UCSD-AML1 (cell line): ENCODE measurements at regions not wholly inside any gene's neighbourhood (a gene's known extent, or its start where the extent isn't known, plus 50 kb on each side); places are given as distances from the start of the nearest gene placed in this dataset.

Experiments
- DNase-seq: peaks from one replicate; lab custom pipeline; 2025; ENCODE audit not compliant: unreplicated experiment; lab: John Stamatoyannopoulos, UW

GRCh38 chr14:87816416-87816815 lies 176.6 kb downstream of the GALC start:
- no peak for DNase-seq

DNA sequence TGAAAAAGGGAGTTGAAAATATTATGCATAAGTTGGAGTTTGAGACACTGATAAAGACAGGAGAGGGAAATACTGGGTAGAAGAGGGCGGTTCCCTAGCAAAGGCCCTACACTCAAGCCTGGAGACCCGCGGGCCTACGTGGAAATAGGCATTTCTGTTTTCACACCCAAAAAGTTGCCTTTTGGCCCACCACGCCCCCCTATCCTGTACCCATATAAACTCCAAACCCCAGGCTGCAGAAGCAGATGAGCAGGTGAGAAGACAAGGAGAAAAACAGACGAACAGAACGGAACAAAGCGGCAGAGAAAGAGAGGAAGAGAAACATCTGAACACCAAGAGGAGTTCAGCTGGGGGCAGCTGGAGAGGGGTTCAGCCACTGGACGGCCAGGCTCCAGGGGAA lies 177.9 kb downstream of the GALC start:
- no peak for DNase-seq

DNA sequence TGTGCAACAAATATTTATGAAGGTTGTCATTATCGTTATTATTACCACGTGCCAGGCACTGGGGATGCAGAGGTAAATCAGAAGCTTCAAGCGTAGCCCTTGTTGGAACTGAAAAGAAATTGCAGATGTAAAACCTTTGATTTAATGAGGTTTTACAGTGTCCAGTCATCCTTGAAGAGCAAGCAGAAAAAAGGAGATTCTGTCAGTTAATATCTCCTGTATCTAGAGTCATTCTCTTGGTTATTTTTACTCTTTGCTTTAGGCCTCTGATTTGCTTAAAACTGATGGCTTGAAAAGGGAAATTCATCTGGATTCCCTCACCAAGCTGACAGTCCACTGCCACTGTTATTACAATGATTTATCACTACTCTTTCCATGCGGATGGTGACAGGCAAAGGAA lies 179.3 kb downstream of the GALC start:
- no peak for DNase-seq

DNA sequence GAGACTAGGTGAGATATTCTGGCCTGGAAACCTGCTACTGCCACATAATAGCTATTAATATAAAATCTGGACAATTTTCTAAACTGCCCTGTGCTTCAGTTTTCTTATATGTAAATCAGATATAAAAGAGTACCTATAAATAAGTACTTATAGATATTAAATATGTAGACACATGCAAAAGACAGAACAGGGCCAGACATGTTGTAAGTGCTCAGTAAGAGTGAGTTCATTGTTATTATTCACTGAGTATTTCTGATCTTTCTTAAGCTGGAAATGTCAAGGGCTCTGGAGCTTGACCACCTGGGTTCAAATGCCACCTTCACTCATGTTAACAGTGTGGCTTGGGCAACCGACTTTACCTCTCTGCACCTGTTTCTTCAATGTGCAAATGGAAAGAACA lies 179.8 kb downstream of the GALC start:
- DNase-seq, result no peak

- DNase-seq, result no peak
These were observed 181.7 kb downstream of the GALC start for GRCh38 chr14:87811246-87811645.

GRCh38 chr14:87810711-87811110 lies 182.3 kb downstream of the GALC start:
- DNase-seq, result no peak

DNA sequence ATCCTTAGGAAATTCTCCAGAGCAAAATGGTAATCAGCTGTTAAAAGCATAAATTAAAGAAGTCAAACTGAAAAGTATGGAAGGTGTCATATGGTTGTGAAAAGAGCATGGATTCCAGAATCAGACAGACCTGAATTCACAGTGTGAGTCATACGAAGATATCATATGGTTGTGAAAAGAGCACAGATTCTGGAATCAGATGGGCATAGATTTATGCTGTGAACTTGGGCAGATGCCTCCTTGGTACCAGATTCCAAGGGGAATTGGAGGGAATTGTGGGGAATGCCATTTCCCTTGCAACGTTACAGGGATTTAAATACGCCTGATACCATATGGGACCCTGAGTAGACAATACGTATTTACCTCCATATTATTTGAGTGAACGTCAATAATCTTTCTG lies 183.7 kb downstream of the GALC start:
- no peak for DNase-seq

DNA sequence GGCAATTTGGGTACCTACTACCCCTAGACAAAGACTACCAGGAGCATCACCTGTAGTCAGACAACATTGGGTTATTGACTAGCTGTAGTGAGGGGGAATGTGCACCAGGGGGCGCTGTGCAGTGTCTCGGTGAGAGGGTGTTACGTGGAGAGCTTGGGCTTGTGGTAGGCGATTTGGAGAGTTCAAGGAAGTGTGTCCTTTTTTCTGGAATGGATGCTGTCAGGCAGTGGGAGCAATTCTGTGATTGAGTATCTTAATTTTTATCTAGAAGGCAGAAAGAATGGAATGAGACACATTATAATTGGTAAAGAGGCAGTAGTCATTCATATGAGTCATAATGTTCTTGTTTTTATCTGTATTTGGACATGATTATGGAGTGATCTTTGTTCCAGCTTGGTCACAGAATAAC lies 187.7 kb downstream of the GALC start:
- DNase-seq, result peak; percentile 32

DNA sequence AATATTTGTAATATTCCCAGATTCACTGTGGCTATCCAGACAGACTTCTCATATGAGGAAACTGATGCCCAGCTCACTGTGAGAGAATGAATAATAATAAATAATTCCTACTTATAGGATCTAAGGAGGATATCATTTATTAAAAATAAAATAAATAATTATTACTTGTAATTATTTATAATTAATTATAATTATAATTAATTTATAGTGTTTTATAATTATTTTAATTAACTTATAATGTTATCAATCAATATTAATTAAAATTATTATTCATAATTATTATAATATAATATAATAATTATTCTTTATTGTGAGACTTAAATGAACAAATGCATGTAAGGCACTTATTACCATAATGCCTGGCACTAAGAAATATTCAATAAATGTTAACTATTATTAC lies 192.8 kb downstream of the GALC start:
- DNase-seq, result no peak

- DNase-seq, result no peak
These were observed 193.6 kb downstream of the GALC start for GRCh38 chr14:87799400-87799799.

DNA sequence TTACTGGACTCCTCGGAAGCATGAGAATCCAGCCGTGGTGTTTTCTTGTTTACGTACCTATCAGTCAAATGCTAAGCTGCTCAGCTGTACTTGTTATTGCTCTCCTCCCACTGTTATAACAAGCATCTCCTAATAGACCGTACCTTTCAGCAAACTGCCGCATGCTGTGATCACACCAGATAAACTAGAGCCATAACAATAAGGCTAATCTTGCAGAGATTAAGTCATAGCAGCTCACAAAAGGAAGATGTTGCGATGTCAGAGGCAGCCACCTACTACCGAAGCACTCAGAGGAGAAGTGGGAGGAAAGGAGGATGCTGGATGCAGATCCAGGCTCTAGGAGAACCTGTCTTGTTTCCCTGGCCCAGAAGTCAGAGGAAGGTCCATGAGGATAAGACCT lies 196.0 kb downstream of the GALC start:
- no peak for DNase-seq

DNA sequence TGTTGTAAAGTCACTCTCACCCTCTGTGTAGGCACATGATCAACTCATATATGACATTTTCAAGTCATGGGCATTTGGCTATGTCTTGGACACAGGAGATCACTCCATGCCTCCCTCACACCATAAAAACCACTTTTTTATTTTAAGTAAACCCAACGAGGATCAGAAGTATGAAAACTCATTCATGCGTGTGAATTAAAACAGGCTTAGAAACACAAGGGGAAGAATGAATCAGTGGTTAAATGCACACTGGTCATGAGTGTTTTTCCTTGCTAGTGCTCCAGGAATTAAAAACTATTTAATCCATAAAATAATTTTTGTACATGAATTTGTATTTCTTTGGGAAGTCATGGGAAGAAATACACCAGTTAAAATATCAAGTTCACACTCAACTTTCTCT lies 198.4 kb downstream of the GALC start:
- DNase-seq, result no peak

DNA sequence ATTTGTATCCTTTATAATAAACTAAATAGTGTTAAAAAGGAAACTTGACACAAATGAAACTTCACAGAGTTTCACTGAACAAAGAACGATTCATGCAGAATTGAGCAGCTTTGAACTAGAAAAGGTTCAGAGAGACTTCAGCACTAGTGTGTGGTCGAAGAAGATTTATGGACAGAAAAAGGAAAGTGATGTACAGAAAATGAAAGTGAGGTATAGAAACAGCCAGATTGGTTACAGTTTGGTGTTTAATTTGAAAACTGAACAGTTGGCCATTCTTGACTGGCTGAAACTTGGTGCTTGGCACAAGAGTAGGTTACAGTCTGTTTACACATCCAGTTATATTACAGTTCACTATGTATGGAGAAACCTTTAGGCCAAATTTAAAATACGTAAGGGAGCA lies 207.1 kb downstream of the GALC start:
- DNase-seq, result no peak

DNA sequence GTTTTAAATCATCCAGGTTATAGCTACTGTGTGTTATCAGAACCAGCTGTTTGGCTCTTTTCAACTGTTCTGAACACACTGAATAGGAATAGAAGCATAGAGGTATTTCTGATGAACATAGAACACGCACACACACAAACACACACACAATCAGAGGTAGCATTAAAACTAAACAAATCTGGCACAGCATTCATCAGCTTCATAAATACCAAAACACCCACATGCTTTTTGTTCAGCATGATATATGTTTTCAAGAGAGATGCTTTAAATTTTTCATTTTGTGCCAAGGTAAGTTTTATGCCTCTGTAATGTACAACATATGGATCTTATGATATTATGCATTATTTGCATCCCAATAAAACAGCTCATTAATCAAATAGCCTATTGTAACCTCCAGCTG lies 208.6 kb downstream of the GALC start:
- no peak for DNase-seq

DNA sequence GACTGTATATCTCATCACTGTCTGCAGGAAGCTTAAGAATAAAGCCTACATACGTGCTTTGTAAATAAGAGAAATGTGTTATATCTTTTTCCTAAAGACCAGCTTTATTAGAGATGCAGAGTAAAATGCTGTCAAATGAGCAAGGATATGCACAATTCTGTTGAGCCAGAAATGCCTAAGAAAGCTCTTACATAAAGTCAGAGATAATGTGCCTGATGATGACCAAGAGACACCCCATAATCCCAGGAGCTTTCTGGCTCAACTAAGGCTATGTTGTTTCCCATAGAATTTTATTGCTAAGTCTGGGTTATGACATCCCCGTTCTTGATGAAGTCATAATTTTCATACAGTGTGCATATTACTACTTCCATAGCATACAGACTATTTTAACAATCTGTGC lies 209.9 kb downstream of the GALC start:
- no peak for DNase-seq

DNA sequence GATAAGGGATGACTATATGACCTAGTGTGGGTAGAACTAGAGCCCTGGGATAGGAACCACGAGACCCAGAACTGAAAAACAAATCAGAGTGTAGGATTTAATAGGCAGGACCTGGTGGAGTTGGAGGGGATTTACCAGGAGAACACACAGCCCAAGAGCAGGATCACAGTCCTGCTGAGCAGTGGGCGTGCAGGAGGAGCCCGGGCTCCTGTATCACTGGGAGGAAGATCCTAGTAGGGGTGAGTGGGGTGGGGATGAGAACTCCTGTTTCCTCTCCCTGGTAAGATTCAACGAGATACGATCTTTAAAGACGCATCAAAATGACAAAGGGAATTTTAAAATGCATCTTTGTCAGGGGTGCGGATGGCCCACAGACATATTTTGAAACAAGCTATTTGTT lies 220.1 kb downstream of the GALC start:
- no peak for DNase-seq

DNA sequence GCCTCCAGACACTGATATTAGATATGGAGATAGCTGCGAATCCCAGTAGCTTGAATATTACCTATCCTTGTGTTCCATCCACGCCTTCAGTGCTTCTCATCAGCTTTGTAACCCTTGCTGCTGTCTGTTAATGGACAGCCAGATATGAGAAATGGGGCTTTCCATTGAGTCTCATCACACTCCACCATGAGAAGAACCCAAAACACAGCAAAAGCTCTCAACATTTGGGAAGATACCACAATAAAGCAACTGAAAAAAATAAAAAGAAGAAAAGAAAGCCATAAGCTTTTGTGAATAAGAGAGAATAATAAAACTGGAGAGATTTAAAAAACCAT lies 225.4 kb downstream of the GALC start:
- no peak for DNase-seq

DNA sequence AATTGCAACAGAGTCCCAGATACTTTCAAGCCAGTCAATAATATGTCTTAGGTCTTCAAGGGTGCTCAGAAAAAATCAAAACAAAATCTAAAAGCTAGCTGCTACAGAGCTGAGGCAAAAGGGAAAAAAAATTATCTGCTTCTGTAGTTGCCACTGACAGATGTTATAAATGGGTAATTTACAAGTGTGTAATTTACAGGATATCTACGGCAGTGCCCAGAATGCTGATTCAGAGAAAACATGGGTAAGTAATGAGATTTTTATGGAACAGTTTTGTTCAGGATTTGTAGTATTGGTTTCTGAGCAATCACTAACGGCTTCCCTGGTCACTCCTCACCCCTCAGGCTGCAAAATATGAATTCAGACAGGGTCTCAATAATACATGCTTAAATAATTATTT lies 234.1 kb downstream of the GALC start:
- DNase-seq, result no peak

GRCh38 chr14:87756661-87757060 lies 236.3 kb downstream of the GALC start:
- DNase-seq, result no peak

GRCh38 chr14:87754520-87755223 lies 238.3 kb downstream of the GALC start:
- no peak for DNase-seq

DNA sequence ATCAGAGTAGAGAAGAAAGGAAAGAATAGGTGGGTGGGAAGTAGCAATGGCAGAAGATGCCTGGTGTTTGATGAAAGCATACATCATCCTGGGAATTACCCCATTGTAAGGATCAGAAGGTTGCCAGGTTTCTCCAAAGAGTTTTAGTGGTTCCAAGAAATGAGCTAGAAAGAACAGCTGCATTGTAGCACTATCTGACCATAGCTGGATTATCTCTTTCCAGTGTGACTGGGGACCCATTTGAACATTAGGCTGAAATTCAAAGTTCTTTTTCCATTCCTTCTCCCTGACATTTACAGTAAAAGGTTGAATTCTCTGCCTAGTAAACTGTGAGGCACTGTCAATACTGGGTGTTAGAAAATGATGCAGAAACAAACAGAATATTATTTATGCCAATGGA lies 244.4 kb downstream of the GALC start:
- DNase-seq, result no peak

DNA sequence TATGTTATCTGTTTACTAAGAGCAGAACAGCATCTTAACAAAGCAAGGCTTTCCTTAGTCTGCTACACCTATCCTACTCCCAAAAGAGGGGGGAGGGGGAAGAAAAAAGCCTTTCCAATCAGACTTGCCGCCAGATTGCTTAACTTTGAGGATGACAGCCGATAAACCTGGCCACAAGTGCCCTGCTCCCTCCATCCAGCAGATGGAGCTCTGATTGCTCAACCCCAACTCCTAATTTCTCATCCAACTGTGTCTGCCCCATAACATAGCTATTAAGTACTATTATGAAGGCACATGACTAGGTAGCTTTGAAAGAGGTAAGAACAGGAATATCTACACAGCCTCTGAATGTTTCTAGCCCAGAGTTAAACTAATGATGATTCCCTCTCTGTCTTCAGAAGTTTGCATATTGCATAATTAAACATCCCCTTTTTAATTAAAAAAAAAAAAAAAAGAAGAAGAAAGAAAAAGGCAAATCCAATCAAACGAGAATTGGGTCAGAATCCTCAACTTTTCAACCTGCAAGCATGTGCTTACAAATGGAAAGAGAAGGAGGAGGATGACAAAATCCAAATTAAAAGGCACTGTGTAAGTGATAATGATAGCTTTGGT lies 247.4 kb downstream of the GALC start:
- DNase-seq, result no peak
